BLaER1 treated with 17β-estradiol and CSF1 and Interleukin-3, amounts not matched to agents 10 nM and 100 nM (cell line): ENCODE measurements at regions not wholly inside any gene's neighbourhood (a gene's known extent, or its start where the extent isn't known, plus 50 kb on each side); places are given as distances from the start of the nearest gene placed in this dataset.

Source experiments
- H3K27ac ChIP-seq, 11 experiments: shearing (Covaris generic); formaldehyde crosslinking; 2 replicates each; pipeline ENCODE4 v1.8.1; 2022
- H3K27me3 ChIP-seq, 11 experiments: shearing (Covaris generic); formaldehyde crosslinking; 2 replicates each; pipeline ENCODE4 v1.8.1; 2022
- H3K36me3 ChIP-seq, 11 experiments: shearing (Covaris generic); formaldehyde crosslinking; 2 replicates each; pipeline ENCODE4 v1.8.1; 2022
- H3K4me1 ChIP-seq, 10 experiments: shearing (Covaris generic); formaldehyde crosslinking; 2 replicates each; pipeline ENCODE4 v1.8.1; 2022
- H3K4me2 ChIP-seq, 11 experiments: shearing (Covaris generic); formaldehyde crosslinking; 2 replicates each; pipeline ENCODE4 v1.8.1; 2022
- H3K4me3 ChIP-seq, 10 experiments: shearing (Covaris generic); formaldehyde crosslinking; 2 replicates each; pipeline ENCODE4 v1.8.1; 2022
- H3K9ac ChIP-seq, 11 experiments: shearing (Covaris generic); formaldehyde crosslinking; 2 replicates each; pipeline ENCODE4 v1.8.1; 2022
- H3K9me3 ChIP-seq, 11 experiments: shearing (Covaris generic); formaldehyde crosslinking; replicated peaks in 1 of 11; 2 replicates each; pipeline ENCODE4 v1.8.1; 2022
- H4K20me1 ChIP-seq, 11 experiments: shearing (Covaris generic); formaldehyde crosslinking; 2 replicates each; pipeline ENCODE4 v1.8.1; 2022
- Cebpa-rat ChIP-seq, 11 experiments: shearing (Covaris generic); IDR thresholded peaks; 2 replicates each; pipeline ENCODE4 v1.8.1; 2022

- Histone ChIP-seq H3K9me3 (peaks cover 0 to 30% (median 10%) of the 10 kb centered on the region in 11 experiments; a peak in 12 of 22 replicates), H3K4me1 (no peaks in the 10 kb centered on the region), H3K27me3 (peaks cover 0 to 49% (median 0%) of the 10 kb centered on the region in 11 experiments; a peak in 5 of 22 replicates), H3K9ac (no peak overlapping the region), H3K27ac (no peak overlapping the region), H3K4me3 (no peak overlapping the region), H3K36me3 (no peaks in the 10 kb centered on the region), H3K4me2 (no peak overlapping the region), H4K20me1 (no peaks in the 10 kb centered on the region)
- TF ChIP-seq Cebpa-rat (IDR thresholded peaks at IDR 0.05), result no peak
These were observed 148.3 kb upstream of the NXPH2 start for GRCh38 chr2:138928374-138929021.

DNA sequence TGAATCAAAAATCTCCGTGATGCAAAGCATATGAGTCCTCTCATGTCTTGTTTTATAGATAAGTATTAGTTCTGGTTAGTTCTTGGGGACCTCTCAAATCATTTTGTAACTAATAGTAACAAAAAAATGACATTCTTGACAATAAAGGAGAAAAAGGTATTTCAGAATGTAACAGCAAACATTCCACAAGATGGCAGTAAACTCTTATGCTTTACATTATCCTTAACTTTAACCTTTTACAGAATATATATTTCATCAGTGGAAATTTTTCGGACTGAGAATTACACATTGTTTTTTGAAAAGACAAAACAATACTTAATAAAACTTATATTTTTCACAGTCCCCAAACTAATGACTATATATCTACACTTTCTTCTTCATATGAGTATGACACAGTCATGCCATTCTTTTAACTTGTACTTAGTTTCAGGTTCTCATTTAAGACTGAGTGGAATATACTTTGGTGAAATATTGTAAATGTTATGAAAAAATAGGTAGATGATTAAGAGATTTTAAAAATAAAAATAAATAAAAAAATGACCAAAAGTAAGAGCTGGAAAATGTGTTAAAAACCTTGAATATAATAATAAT lies 142.9 kb upstream of the NXPH2 start:
- no peaks in the 10 kb centered on the region for H3K9me3 ChIP-seq
- no peak overlapping the region for H3K27ac ChIP-seq
- no peaks in the 10 kb centered on the region for H4K20me1 ChIP-seq
- H3K9ac ChIP-seq, result no peak overlapping the region
- H3K27me3 ChIP-seq, result peaks cover 0 to 12% (median 0%) of the 10 kb centered on the region in 11 experiments; a peak in 3 of 22 replicates
- H3K4me3 ChIP-seq, result no peak overlapping the region
- no peaks in the 10 kb centered on the region for H3K36me3 ChIP-seq
- no peak overlapping the region for H3K4me2 ChIP-seq
- no peak for TF ChIP-seq Cebpa-rat (IDR thresholded peaks at IDR 0.05)
- no peaks in the 10 kb centered on the region for H3K4me1 ChIP-seq

- no peak overlapping the region for H3K4me3 ChIP-seq
These were observed 139.0 kb upstream of the NXPH2 start for GRCh38 chr2:138919120-138919747.

DNA sequence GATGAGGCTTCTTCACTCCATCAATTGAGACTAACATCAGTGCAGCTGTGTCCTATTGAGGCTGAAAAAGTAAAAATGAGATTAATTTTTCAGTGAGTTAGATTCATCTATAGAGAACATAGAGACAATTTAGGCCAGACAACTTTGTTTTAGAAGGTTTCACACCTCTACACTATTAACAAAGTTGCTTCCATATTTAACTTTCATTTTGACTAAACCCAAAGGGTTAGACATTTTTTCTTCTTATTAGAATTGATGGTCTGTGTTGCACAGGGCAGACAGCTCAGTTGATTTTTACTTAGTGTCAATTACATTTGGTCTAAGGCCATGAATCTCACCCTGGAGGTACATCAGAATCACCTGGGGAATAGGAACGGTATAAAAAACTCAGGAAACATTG lies 130.2 kb upstream of the NXPH2 start:
- H3K4me1 ChIP-seq, result no peaks in the 10 kb centered on the region
- H3K27ac ChIP-seq, result no peak overlapping the region
- no peak overlapping the region for H3K4me3 ChIP-seq
- H3K27me3 ChIP-seq, result no peaks in the 10 kb centered on the region
- no peaks in the 10 kb centered on the region for H3K36me3 ChIP-seq
- no peak overlapping the region for H3K9ac ChIP-seq
- no peak overlapping the region for H3K4me2 ChIP-seq
- TF ChIP-seq Cebpa-rat (IDR thresholded peaks at IDR 0.05), result no peak
- peaks cover 0 to 17% (median 9%) of the 10 kb centered on the region in 11 experiments; a peak in 10 of 22 replicates for H3K9me3 ChIP-seq
- no peaks in the 10 kb centered on the region for H4K20me1 ChIP-seq

More at GRCh38 chr2:138919120-138919747, 139.0 kb upstream of the NXPH2 start:
- H3K4me2 ChIP-seq, result no peak overlapping the region
- no peaks in the 10 kb centered on the region for H3K36me3 ChIP-seq
- no peak overlapping the region for H3K9ac ChIP-seq
- H3K27me3 ChIP-seq, result 0 out of 22 replicates have a peak, but pooled peaks cover 0 to 1% (median 0%) of the 10 kb centered on the region in 11 experiments
- TF ChIP-seq Cebpa-rat (IDR thresholded peaks at IDR 0.05), result no peak
- no peaks in the 10 kb centered on the region for H3K4me1 ChIP-seq
- H3K27ac ChIP-seq, result no peak overlapping the region
- H4K20me1 ChIP-seq, result no peaks in the 10 kb centered on the region
- no peaks in the 10 kb centered on the region for H3K9me3 ChIP-seq

DNA sequence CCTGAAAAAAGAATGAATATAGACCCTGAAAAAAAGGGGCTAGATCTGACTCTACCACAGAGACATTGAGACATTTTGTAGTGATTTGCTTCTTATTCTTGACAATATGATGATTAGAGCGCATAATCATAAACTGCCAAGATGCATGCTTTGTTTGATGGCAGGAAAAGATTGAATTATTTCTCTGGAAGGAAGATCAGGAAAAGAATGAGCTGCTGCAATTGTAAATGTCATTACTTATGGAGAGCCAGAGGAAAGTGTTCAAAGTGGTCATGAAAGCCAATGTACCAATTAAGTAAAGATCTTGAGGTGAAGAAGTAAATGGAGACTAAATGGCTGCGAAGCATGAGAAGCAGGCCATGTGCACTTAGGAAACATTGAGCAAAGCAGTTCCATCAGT lies 126.4 kb upstream of the NXPH2 start:
- H3K9ac ChIP-seq, result no peak overlapping the region
- no peak overlapping the region for H3K4me3 ChIP-seq
- no peaks in the 10 kb centered on the region for H4K20me1 ChIP-seq
- H3K27ac ChIP-seq, result no peak overlapping the region
- TF ChIP-seq Cebpa-rat (IDR thresholded peaks at IDR 0.05), result no peak
- H3K36me3 ChIP-seq, result no peaks in the 10 kb centered on the region
- H3K4me1 ChIP-seq, result no peaks in the 10 kb centered on the region
- H3K27me3 ChIP-seq, result no peaks in the 10 kb centered on the region
- no peak overlapping the region for H3K4me2 ChIP-seq
- peaks cover 4 to 17% (median 10%) of the 10 kb centered on the region in 11 experiments; a peak in 13 of 22 replicates for H3K9me3 ChIP-seq

GRCh38 chr2:138902239-138902871 lies 122.2 kb upstream of the NXPH2 start:
- Histone ChIP-seq H3K4me3 (no peak overlapping the region), H3K4me1 (no peaks in the 10 kb centered on the region), H3K27me3 (no peaks in the 10 kb centered on the region), H3K36me3 (no peaks in the 10 kb centered on the region), H3K9me3 (peaks cover 0 to 17% (median 11%) of the 10 kb centered on the region in 11 experiments; a peak in 8 of 22 replicates), H3K4me2 (no peak overlapping the region), H3K9ac (no peak overlapping the region), H4K20me1 (no peaks in the 10 kb centered on the region), H3K27ac (no peak overlapping the region)
- no peak for TF ChIP-seq Cebpa-rat (IDR thresholded peaks at IDR 0.05)

GRCh38 chr2:138901530-138901929 lies 121.3 kb upstream of the NXPH2 start:
- H3K4me3 ChIP-seq, result no peak overlapping the region
- H3K27ac ChIP-seq, result no peak overlapping the region
- no peaks in the 10 kb centered on the region for H4K20me1 ChIP-seq
- no peaks in the 10 kb centered on the region for H3K27me3 ChIP-seq
- H3K9me3 ChIP-seq, result peaks cover 0 to 17% (median 11%) of the 10 kb centered on the region in 11 experiments; a peak in 8 of 22 replicates
- H3K36me3 ChIP-seq, result no peaks in the 10 kb centered on the region
- no peak overlapping the region for H3K9ac ChIP-seq
- no peaks in the 10 kb centered on the region for H3K4me1 ChIP-seq
- no peak overlapping the region for H3K4me2 ChIP-seq
- no peak for TF ChIP-seq Cebpa-rat (IDR thresholded peaks at IDR 0.05)

DNA sequence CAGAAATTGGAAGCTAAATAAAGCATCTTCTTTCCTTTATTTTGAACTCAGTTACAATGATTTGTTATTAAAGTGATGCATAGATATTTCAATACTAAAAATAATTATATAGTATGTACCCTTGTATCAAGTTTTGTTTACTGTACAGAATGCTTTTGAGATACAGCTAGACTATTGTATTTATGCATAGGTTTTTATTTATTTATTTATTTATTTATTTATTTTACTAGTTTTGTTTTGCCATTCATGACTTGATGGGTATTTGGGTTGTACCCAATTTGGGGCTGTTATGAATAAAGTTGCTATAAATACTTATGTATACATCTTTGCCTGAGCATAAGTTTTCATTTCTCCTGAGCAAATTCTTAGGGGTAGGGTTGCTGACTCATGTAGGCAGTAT lies 118.7 kb upstream of the NXPH2 start:
- H4K20me1 ChIP-seq, result no peaks in the 10 kb centered on the region
- no peak overlapping the region for H3K27ac ChIP-seq
- no peak overlapping the region for H3K9ac ChIP-seq
- H3K27me3 ChIP-seq, result no peaks in the 10 kb centered on the region
- TF ChIP-seq Cebpa-rat (IDR thresholded peaks at IDR 0.05), result no peak
- no peaks in the 10 kb centered on the region for H3K36me3 ChIP-seq
- peaks cover 0 to 17% (median 11%) of the 10 kb centered on the region in 11 experiments; a peak in 8 of 22 replicates for H3K9me3 ChIP-seq
- H3K4me1 ChIP-seq, result no peaks in the 10 kb centered on the region
- no peak overlapping the region for H3K4me2 ChIP-seq
- H3K4me3 ChIP-seq, result no peak overlapping the region

DNA sequence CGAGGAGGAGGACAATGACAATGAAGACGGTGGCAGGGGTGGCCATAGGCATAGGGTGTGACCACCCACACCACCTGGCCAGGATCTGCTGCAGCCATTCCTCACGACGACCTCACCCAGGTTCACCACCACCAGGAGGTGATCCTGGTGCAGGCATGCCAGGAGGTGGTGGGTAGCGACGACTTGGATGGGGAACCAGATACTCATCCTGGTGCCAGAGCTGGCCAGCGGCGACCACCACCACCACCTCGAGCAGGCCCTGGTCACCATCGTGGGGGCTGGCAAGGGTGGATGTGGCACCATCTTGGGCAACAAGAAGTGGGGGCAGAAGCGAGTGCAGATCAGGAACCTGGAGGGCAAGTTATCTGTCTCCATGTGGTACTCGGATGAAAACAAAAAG lies 117.1 kb upstream of the NXPH2 start:
- H3K27me3 ChIP-seq, result no peaks in the 10 kb centered on the region
- TF ChIP-seq Cebpa-rat (IDR thresholded peaks at IDR 0.05), result no peak
- no peaks in the 10 kb centered on the region for H3K36me3 ChIP-seq
- no peaks in the 10 kb centered on the region for H4K20me1 ChIP-seq
- H3K27ac ChIP-seq, result no peak overlapping the region
- no peak overlapping the region for H3K4me3 ChIP-seq
- no peaks in the 10 kb centered on the region for H3K4me1 ChIP-seq
- H3K9ac ChIP-seq, result no peak overlapping the region
- H3K9me3 ChIP-seq, result peaks cover 0 to 12% (median 7%) of the 10 kb centered on the region in 11 experiments; a peak in 8 of 22 replicates
- H3K4me2 ChIP-seq, result no peak overlapping the region
